Transverse colon (tissue), 4 donors: ENCODE measurements at regions not wholly inside any gene's neighbourhood (a gene's known extent, or its start where the extent isn't known, plus 50 kb on each side); places are given as distances from the start of the nearest gene placed in this dataset.

ENCODE experiments used
- EP300 ChIP-seq: sonication (generic); formaldehyde crosslinking; IDR thresholded peaks from one replicate; pipeline ENCODE4 v1.6.1; 2017; ENCODE audit warnings: antibody characterized with exemption, low read depth
- POLR2A ChIP-seq: fragments of 450-650 bp; IDR thresholded peaks from one replicate; pipeline ENCODE4 v1.6.1; 2016; ENCODE audit warnings: antibody characterized with exemption, mild to moderate bottlenecking, moderate library complexity
- POLR2AphosphoS5 ChIP-seq, 3 donors: sonication (generic); formaldehyde crosslinking; IDR thresholded peaks; one replicate each; pipeline ENCODE4 v1.6.1; 2016; ENCODE audit warnings: antibody characterized with exemption in 3 of 3
- TF ChIP-seq, protein P1 (sequence below), 5 experiments: fragments of 200-600 bp in 3 of 5; fragments of 450-650 bp in 2 of 5; sonication (generic) in 3 of 5; IDR thresholded peaks; 1 replicate in 2 of 5; 2 replicates in 3 of 5; pipeline ENCODE4 v1.5.1; 2016 to 2017; ENCODE audit warnings: antibody characterized with exemption in 5 of 5, inconsistent platforms in 3 of 5, mild to moderate bottlenecking in 2 of 5, moderate library complexity in 1 of 5

DNA sequence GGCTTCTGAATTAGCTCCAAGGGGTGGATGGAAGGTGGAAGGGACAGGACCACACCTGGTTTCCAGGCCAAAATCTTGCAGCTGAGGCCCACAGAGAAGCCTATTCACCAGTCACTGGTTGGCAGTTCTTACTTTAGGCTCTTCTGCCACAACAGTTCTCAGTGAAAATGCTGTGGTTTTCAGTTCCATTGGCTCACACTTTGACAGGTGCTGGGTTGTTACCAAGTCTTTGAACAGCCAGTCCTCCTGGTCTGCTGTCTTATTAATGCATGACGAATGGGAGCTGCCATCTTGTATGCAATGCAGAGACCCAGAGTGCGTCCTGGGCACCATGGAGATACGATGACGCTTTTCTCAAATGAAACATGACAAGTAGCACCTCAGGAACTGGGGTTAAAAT lies 232.0 kb upstream of the ZBED5 start:
- no peak for TF ChIP-seq POLR2AphosphoS5 (IDR thresholded peaks at IDR 0.05)
- no peak for TF ChIP-seq POLR2A
- TF ChIP-seq, protein P1, sequence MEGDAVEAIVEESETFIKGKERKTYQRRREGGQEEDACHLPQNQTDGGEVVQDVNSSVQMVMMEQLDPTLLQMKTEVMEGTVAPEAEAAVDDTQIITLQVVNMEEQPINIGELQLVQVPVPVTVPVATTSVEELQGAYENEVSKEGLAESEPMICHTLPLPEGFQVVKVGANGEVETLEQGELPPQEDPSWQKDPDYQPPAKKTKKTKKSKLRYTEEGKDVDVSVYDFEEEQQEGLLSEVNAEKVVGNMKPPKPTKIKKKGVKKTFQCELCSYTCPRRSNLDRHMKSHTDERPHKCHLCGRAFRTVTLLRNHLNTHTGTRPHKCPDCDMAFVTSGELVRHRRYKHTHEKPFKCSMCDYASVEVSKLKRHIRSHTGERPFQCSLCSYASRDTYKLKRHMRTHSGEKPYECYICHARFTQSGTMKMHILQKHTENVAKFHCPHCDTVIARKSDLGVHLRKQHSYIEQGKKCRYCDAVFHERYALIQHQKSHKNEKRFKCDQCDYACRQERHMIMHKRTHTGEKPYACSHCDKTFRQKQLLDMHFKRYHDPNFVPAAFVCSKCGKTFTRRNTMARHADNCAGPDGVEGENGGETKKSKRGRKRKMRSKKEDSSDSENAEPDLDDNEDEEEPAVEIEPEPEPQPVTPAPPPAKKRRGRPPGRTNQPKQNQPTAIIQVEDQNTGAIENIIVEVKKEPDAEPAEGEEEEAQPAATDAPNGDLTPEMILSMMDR (IDR thresholded peaks at IDR 0.05) = no peak
- TF ChIP-seq EP300 = no peak
